GM18520 (cell line): ENCODE measurements at regions not wholly inside any gene's neighbourhood (a gene's known extent, or its start where the extent isn't known, plus 50 kb on each side); places are given as distances from the start of the nearest gene placed in this dataset.

Source experiments
- ATAC-seq: cut with Tn5 transposase; IDR thresholded peaks from one replicate; pipeline ENCODE4 v1.9.1; 2021; ENCODE audit not compliant: unreplicated experiment

GRCh38 chr1:198902655-198903054 is 263.8 kb downstream of the PTPRC start:
- ATAC-seq: no peak

- no peak for ATAC-seq
Observed at GRCh38 chr1:198903203-198903602, 264.4 kb downstream of the PTPRC start.

- no peak for ATAC-seq
Observed at GRCh38 chr1:198903621-198904020, 264.8 kb downstream of the PTPRC start.

- no peak for ATAC-seq
Observed at GRCh38 chr1:198904321-198904720, 265.5 kb downstream of the PTPRC start.

- ATAC-seq: no peak
Observed at GRCh38 chr1:198906739-198907422, 268.0 kb downstream of the PTPRC start.

- ATAC-seq: no peak
Observed at GRCh38 chr1:198907423-198907746, 268.5 kb downstream of the PTPRC start.

GRCh38 chr1:198908995-198909394 is 270.2 kb downstream of the PTPRC start:
- ATAC-seq: no peak

GRCh38 chr1:198909973-198910372 is 271.1 kb downstream of the PTPRC start:
- no peak for ATAC-seq

- no peak for ATAC-seq
Observed at GRCh38 chr1:198910816-198911215, 272.0 kb downstream of the PTPRC start.

GRCh38 chr1:198912046-198912445 is 273.2 kb downstream of the PTPRC start:
- no peak for ATAC-seq

GRCh38 chr1:198913667-198914066 is 274.8 kb downstream of the PTPRC start:
- ATAC-seq: no peak

- no peak for ATAC-seq
Observed at GRCh38 chr1:198915327-198916231, 276.7 kb downstream of the PTPRC start.

GRCh38 chr1:198917226-198917625 is 278.4 kb downstream of the PTPRC start:
- ATAC-seq: no peak

GRCh38 chr1:198918920-198919319 is 280.1 kb downstream of the PTPRC start:
- ATAC-seq: no peak

- peak; percentile 42 for ATAC-seq
Observed at GRCh38 chr1:198919667-198920398, 281.0 kb downstream of the PTPRC start.

GRCh38 chr1:198922638-198923430 is 284.0 kb downstream of the PTPRC start:
- ATAC-seq: peak; percentile 70

GRCh38 chr1:198923993-198924392 is 285.2 kb downstream of the PTPRC start:
- ATAC-seq: no peak

- ATAC-seq: peak; percentile 30
Observed at GRCh38 chr1:198925567-198925966, 286.7 kb downstream of the PTPRC start.

GRCh38 chr1:198927129-198927528 is 288.3 kb downstream of the PTPRC start:
- ATAC-seq: no peak

GRCh38 chr1:198929111-198929604 is 290.3 kb downstream of the PTPRC start:
- no peak for ATAC-seq
